ENCODE measurements at regions not wholly inside any gene's neighbourhood (a gene's known extent, or its start where the extent isn't known, plus 50 kb on each side); places are given as distances from the start of the nearest gene placed in this dataset.

- DNase-seq, result no peak
- no peak overlapping the region for H3K4me2 ChIP-seq (ENCODE audit: insufficient read depth, low read length)
These were observed 87.7 kb upstream of the CCDC196 start for GRCh38 chr14:66398437-66398836.

GRCh38 chr14:66401449-66402095 is 84.6 kb upstream of the CCDC196 start:
- H3K36me3 ChIP-seq (ENCODE audit: insufficient read depth, low read length), result no peaks in the 10 kb centered on the region
- no peak overlapping the region for H3K4me2 ChIP-seq (ENCODE audit: insufficient read depth, low read length)
- no peaks in the 10 kb centered on the region for H4K20me1 ChIP-seq (ENCODE audit: insufficient read depth, low read length)
- no peaks in the 10 kb centered on the region for H3K4me1 ChIP-seq (ENCODE audit: insufficient read depth, low read length)
- H3K9ac ChIP-seq (ENCODE audit: low read depth, low read length), result no peak overlapping the region
- H3K9me3 ChIP-seq (ENCODE audit: insufficient read depth, low read length, severe bottlenecking), result no peaks in the 10 kb centered on the region
- no peak overlapping the region for H2AFZ ChIP-seq (ENCODE audit: low read depth, low read length)
- H3K27me3 ChIP-seq (ENCODE audit: insufficient read depth, low read length, poor library complexity), result no peaks in the 10 kb centered on the region
- no peak overlapping the region for H3K27ac ChIP-seq (ENCODE audit: low read length)
- no peak for ATAC-seq (ENCODE audit: insufficient read depth, low read depth)
- no peak for DNase-seq
- peak; percentile 66 for TF ChIP-seq CTCF (IDR thresholded peaks at IDR 0.05; ENCODE audit: borderline replicate concordance, extremely low read depth, low read length, poor library complexity, severe bottlenecking)
- no peak for TF ChIP-seq EZH2 (IDR thresholded peaks at IDR 0.05; ENCODE audit: borderline replicate concordance, low read depth, low read length, severe bottlenecking)
- no peaks in the 10 kb centered on the region for H3K79me2 ChIP-seq (ENCODE audit: insufficient read depth, low read length)
- H3K4me3 ChIP-seq (ENCODE audit: low read depth in 1 of 2, low read length in 2 of 2), result no peak overlapping the region

More at GRCh38 chr14:66398437-66398836, 87.7 kb upstream of the CCDC196 start:
- H3K9me3 ChIP-seq (ENCODE audit: insufficient read depth, low read length, severe bottlenecking), result no peaks in the 10 kb centered on the region
- no peaks in the 10 kb centered on the region for H3K4me1 ChIP-seq (ENCODE audit: insufficient read depth, low read length)
- no peak overlapping the region for H3K27ac ChIP-seq (ENCODE audit: low read length)
- no peaks in the 10 kb centered on the region for H3K27me3 ChIP-seq (ENCODE audit: insufficient read depth, low read length, poor library complexity)
- TF ChIP-seq EZH2 (IDR thresholded peaks at IDR 0.05; ENCODE audit: borderline replicate concordance, low read depth, low read length, severe bottlenecking) (no peak), CTCF (IDR thresholded peaks at IDR 0.05; ENCODE audit: borderline replicate concordance, extremely low read depth, low read length, poor library complexity, severe bottlenecking) (no peak)
- H3K79me2 ChIP-seq (ENCODE audit: insufficient read depth, low read length), result no peaks in the 10 kb centered on the region
- ATAC-seq (ENCODE audit: insufficient read depth, low read depth), result no peak
- no peaks in the 10 kb centered on the region for H3K36me3 ChIP-seq (ENCODE audit: insufficient read depth, low read length)
- no peaks in the 10 kb centered on the region for H4K20me1 ChIP-seq (ENCODE audit: insufficient read depth, low read length)
- no peak overlapping the region for H2AFZ ChIP-seq (ENCODE audit: low read depth, low read length)
- H3K4me3 ChIP-seq (ENCODE audit: low read depth in 1 of 2, low read length in 2 of 2), result no peak overlapping the region
- H3K9ac ChIP-seq (ENCODE audit: low read depth, low read length), result no peak overlapping the region

- H3K9ac ChIP-seq (ENCODE audit: low read depth, low read length), result no peak overlapping the region
- H3K27me3 ChIP-seq (ENCODE audit: insufficient read depth, low read length, poor library complexity), result no peaks in the 10 kb centered on the region
- no peaks in the 10 kb centered on the region for H3K79me2 ChIP-seq (ENCODE audit: insufficient read depth, low read length)
- no peaks in the 10 kb centered on the region for H3K4me1 ChIP-seq (ENCODE audit: insufficient read depth, low read length)
- no peak overlapping the region for H2AFZ ChIP-seq (ENCODE audit: low read depth, low read length)
- DNase-seq (no peak), ATAC-seq (ENCODE audit: insufficient read depth, low read depth) (peak; percentile 73)
- H4K20me1 ChIP-seq (ENCODE audit: insufficient read depth, low read length), result no peaks in the 10 kb centered on the region
- H3K4me3 ChIP-seq (ENCODE audit: low read depth in 1 of 2, low read length in 2 of 2), result no peak overlapping the region
- H3K4me2 ChIP-seq (ENCODE audit: insufficient read depth, low read length), result no peak overlapping the region
- no peaks in the 10 kb centered on the region for H3K9me3 ChIP-seq (ENCODE audit: insufficient read depth, low read length, severe bottlenecking)
- TF ChIP-seq EZH2 (IDR thresholded peaks at IDR 0.05; ENCODE audit: borderline replicate concordance, low read depth, low read length, severe bottlenecking) (no peak), CTCF (IDR thresholded peaks at IDR 0.05; ENCODE audit: borderline replicate concordance, extremely low read depth, low read length, poor library complexity, severe bottlenecking) (peak; percentile 50)
- H3K27ac ChIP-seq (ENCODE audit: low read length), result no peak overlapping the region
- H3K36me3 ChIP-seq (ENCODE audit: insufficient read depth, low read length), result no peaks in the 10 kb centered on the region
These were observed 83.0 kb upstream of the CCDC196 start for GRCh38 chr14:66403183-66403582.
